GM18867 (cell line): ENCODE measurements at regions not wholly inside any gene's neighbourhood (a gene's known extent, or its start where the extent isn't known, plus 50 kb on each side); places are given as distances from the start of the nearest gene placed in this dataset.
"Not testable (repeated sequence)": the region's sequence is repeated elsewhere in the genome, so short reads cannot be mapped to it uniquely, and the experiment has no call there.

ENCODE experiments used
- ATAC-seq: cut with Tn5 transposase; IDR thresholded peaks from one replicate; pipeline ENCODE4 v1.9.1; 2021; ENCODE audit warnings: mild to moderate bottlenecking, moderate library complexity; ENCODE audit not compliant: unreplicated experiment

DNA sequence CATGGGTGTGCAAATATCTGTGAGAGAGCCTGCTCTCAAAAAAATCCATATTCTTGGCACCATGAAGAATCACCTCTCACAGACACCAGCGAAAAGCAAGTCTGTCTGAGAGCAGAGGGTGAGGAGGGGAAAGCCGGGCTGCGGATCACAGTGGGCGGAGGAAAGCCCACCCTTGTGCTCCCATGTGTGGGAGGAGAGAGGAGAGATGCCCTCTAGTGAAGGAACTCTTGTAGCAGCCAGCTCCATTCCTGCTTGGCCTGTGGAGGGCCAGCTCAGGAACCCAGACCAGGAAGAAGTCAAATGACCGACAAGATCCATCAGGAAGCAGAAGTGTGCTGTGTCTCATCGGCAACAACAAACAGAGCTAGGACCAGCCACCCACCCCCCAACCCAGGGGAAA lies 321.7 kb upstream of the PLGLB1 start:
- ATAC-seq: not testable (repeated sequence)

DNA sequence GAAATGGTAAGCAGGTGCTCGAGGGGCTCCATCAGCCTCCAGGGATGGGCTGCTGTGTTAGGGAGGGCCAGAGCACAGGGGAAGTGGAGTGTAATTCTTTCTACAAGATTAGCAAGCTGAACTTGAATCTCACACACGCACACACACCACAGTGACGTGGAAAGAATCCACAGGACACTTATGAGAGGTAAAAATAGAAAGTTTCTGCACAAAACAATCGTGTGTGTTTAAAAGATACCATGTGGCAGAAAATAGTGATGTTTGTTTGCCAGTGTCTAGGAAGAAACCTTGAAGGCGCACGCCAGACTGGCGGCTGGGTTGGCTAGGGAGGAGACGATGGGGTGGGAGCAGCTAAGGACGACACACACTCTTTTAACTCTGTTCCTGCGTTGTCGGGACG lies 323.6 kb upstream of the PLGLB1 start:
- ATAC-seq: not testable (repeated sequence)

DNA sequence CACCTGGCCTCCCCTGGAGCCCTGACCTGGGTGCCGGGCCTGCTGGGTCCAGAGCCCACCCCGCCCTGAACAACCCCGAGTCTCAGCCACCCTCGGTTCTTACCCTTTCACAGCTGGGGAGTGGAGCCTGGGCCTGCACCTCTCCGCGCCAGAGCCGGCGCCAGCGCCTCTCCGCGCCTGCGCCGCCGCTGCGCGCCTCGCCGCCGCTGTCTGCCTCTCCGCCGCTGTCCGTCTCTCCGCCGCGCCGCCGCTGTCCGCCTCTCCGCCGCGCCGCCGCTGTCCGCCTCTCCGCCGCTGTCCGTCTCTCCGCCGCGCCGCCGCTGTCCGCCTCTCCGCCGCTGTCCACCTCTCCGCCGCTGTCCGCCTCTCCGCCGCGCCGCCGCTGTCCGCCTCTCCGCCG lies 326.9 kb upstream of the PLGLB1 start:
- not testable (repeated sequence) for ATAC-seq

DNA sequence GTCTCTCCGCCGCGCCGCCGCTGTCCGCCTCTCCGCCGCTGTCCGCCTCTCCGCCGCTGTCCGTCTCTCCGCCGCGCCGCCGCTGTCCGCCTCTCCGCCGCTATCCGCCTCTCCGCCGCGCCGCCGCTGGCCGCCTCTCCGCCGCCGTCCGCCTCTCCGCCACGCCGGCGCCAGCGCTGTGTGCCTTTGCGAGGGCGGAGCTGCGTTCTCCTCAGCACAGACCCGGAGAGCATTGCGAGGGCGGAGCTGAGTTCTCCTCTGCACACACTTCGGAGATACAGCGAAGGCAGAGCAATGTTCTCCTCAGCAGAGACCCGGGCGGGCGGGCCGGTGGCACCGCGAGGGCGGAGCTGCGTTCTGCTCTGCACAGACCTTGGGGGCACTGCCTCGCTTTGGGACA lies 327.4 kb upstream of the PLGLB1 start:
- not testable (repeated sequence) for ATAC-seq

DNA sequence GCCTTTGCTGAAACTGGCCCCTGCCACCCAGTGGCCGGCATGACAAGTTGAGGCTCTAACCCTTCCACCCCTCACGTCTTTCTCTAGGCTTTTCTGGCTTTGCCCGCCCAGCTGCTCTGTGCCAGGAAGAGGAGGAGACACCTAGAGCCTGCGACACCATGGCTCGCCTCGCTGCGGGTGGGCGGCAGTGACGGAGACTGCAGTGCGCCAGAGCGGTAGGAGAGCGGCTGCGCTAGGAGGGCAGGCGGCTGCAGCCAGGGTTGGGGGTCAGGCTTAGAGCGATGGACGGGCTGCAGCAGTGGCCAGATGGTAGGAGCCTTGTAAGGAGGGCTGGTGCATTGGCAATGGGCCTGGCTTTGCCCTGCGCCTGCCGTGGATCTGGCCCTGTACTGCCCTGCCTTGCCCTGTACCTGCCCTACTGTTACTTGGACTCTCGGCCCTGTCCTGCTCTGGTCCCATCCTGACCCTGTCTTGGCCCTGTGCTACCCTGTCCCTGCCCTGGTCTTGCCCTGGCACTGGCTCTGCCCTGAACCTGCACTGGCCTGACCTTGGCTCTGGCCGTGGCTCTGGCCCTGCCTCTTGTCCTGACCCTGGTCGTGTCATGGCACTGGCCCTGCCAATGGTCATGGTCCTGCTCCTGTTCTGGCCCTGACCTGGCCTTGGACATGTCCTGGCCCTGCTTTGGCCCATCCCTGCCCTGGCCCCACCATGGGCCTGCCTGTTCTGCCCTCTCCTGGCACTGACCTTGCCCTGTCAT lies 330.7 kb upstream of the PLGLB1 start:
- not testable (repeated sequence) for ATAC-seq

DNA sequence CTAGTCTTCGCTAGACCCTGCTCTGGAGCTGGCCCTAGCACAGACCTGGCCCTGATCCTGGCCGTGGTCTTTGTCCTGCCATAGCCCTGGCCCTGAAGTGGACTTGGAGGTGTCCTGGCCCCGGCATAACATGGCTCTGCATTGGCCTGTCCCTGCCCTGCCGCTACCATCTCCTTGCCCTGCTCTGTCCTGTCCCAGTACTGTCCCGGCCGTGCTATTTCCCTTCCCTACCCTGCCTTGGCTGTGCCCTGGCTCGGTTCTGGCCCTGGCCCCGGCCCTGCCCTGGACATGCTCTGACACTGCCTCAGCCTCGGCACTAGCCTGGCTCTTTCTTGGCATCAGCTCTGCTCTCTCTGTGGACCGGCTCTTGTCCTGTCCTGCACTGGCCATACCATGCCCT lies 331.8 kb upstream of the PLGLB1 start:
- not testable (repeated sequence) for ATAC-seq

DNA sequence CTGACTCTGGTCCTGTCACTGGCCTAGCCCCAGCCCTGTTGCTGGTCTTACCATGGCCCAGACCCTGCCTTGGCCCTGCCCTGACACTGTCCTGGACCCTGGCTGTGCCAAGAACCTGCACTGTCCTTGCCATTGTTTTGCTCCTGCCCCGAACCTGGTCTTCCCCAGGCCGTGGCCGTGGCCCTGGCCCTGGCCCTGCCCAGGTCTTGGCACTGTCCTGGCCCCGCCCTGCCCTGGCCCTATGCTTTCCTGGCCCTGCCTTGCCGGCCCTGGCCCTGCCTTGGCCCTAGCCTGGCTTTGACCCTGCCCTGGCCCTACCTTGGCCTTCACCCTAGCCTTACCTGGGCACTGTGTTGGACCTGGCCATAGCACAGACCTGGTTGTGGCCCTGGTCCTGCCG lies 332.5 kb upstream of the PLGLB1 start:
- not testable (repeated sequence) for ATAC-seq

DNA sequence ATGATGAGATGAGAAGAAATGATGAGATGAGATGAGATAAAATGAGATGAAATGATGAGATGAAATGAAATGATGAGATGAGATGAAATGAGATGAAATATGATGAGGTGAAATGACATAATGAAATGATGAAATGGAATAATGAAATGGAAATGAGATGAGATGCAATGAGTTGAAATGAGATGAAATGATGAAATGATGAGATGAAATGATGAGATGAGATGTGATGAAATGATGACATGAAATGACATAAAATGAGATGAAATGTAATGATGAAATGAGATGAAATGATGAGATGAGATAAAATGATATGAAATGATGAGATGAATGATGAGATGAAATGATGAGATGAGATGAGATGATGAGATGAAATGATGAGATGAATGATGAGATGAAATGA lies 338.6 kb upstream of the PLGLB1 start:
- not testable (repeated sequence) for ATAC-seq

DNA sequence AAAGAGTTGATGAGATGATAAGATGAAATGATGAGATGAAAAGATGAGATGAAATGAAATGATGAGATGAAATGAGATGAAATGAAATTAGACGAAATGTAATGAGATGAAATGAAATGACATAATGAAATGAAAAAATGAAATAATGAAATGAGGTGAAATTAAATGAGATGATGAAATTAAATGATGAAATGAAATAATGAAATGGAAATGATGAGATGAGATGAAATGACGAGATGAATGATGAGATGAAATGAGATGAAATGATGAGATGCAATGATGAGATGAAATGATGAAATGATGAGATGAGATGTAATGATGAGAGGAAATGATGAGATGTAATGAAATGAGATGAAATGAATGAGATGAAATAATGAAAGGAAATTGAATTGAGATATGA lies 339.3 kb upstream of the PLGLB1 start:
- ATAC-seq: not testable (repeated sequence)

DNA sequence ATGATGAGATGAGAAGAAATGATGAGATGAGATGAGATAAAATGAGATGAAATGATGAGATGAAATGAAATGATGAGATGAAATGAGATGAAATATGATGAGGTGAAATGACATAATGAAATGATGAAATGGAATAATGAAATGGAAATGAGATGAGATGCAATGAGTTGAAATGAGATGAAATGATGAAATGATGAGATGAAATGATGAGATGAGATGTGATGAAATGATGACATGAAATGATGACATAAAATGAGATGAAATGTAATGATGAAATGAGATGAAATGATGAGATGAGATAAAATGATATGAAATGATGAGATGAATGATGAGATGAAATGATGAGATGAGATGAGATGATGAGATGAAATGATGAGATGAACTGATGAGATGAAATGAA lies 340.2 kb upstream of the PLGLB1 start:
- ATAC-seq: not testable (repeated sequence)

DNA sequence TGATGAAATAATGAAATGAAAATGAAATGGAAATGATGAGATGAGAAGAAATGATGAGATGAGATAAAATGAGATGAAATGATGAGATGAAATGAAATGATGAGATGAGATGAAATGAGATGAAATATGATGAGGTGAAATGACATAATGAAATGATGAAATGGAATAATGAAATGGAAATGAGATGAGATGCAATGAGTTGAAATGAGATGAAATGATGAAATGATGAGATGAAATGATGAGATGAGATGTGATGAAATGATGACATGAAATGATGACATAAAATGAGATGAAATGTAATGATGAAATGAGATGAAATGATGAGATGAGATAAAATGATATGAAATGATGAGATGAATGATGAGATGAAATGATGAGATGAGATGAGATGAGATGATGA lies 342.7 kb upstream of the PLGLB1 start:
- ATAC-seq: not testable (repeated sequence)

DNA sequence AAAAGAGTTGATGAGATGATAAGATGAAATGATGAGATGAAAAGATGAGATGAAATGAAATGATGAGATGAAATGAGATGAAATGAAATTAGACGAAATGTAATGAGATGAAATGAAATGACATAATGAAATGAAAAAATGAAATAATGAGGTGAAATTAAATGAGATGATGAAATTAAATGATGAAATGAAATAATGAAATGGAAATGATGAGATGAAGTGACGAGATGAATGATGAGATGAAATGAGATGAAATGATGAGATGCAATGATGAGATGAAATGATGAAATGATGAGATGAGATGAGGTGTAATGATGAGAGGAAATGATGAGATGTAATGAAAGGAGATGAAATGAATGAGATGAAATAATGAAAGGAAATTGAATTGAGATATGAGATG lies 343.4 kb upstream of the PLGLB1 start:
- not testable (repeated sequence) for ATAC-seq

DNA sequence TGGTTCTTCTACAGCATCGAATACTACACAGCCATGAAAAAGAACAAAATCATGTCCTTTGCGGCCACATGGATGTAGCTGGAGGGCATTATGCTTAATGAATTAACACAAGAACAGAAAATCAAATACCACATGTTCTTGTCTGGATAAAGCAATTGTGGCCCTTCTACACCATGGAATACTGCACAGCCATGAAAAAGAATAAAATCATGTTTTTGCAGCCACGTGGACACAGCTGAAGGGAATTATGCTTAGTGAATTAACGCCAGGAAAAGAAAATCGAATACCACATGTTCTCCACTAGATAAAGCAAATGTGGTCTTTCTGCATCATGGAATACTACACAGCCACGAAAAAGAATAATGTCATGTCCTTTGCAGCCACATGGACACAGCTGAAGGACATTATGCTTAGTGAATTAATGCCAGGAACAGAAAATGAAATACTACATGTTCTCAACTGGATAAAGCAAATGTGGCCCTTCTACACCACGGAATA lies 361.8 kb upstream of the PLGLB2 start:
- ATAC-seq: not testable (repeated sequence)

DNA sequence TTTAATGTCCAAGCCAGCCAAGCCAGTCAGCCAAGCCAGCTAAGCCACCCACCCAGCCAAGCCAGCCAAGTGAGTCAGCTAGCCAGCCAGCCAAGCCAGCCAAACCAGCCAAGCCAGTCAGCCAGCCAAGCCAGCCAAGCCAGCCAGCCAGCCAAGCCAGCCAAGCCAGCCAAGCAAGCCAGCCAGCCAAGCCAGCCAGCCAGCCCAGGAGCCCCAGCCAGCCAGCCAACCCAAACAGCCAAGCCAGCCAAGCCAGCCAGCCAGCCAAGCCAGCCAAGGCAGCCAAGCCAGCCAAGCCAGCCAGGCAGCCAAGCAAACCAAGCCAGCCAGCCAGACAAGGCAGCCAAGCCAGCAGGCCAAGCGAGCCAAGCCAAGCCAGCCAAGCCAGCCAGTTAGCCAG lies 352.1 kb upstream of the PLGLB2 start:
- ATAC-seq: not testable (repeated sequence)

DNA sequence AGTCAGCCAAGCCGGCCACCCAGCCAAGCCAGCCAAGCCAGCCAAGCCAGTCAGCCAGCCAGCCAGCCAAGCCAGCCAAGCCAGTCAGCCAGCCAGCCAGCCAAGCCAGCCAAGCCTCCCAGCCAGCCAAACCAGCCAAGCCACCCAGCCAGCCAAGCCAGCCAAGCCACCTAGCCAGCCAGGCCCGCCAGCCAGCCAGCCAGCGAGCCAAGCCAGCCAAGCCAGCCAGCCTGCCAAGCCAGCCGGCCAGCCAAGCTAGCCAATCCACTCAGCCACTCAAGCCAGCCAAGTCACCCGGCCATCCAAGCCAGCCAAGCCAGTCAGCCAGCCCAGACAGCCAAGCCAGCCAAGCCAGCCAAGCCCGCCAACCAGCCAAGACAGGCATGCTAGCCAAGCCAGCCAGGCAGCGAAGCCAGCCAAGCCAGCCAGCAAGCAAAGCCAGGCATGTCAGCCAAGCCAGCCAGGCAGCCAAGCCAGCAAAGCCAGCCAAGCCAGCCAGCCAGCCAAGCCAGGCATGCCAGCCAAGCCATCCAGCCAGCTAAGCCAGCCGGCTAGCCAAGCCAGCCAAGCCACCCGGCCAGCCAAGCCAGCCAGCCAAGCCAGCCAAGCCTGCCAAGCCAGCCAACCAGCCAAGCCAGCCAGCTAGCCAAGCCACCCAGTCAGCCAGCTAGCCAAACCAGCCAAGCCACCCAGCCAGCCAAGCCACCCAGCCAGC lies 351.2 kb upstream of the PLGLB2 start:
- not testable (repeated sequence) for ATAC-seq

DNA sequence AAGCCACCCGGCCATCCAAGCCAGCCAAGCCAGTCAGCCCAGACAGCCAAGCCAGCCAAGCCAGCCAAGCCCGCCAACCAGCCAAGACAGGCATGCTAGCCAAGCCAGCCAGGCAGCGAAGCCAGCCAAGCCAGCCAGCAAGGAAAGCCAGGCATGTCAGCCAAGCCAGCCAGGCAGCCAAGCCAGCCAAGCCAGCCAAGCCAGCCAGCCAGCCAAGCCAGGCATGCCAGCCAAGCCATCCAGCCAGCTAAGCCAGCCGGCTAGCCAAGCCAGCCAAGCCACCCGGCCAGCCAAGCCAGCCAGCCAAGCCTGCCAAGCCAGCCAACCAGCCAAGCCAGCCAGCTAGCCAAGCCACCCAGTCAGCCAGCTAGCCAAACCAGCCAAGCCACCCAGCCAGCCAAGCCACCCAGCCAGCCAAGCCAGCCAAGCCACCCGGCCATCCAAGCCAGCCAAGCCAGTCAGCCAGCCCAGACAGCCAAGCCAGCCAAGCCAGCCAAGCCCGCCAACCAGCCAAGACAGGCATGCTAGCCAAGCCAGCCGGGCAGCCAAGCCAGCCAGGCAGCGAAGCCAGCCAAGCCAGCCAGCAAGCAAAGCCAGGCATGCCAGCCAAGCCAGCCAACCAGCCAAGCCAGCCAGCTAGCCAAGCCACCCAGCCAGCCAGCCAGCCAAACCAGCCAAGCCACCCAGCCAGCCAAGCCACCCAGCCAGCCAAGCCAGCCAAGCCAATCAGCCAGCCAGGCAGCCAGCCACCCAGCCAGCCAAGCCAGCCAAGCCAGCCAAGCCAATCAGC lies 350.4 kb upstream of the PLGLB2 start:
- ATAC-seq: not testable (repeated sequence)

DNA sequence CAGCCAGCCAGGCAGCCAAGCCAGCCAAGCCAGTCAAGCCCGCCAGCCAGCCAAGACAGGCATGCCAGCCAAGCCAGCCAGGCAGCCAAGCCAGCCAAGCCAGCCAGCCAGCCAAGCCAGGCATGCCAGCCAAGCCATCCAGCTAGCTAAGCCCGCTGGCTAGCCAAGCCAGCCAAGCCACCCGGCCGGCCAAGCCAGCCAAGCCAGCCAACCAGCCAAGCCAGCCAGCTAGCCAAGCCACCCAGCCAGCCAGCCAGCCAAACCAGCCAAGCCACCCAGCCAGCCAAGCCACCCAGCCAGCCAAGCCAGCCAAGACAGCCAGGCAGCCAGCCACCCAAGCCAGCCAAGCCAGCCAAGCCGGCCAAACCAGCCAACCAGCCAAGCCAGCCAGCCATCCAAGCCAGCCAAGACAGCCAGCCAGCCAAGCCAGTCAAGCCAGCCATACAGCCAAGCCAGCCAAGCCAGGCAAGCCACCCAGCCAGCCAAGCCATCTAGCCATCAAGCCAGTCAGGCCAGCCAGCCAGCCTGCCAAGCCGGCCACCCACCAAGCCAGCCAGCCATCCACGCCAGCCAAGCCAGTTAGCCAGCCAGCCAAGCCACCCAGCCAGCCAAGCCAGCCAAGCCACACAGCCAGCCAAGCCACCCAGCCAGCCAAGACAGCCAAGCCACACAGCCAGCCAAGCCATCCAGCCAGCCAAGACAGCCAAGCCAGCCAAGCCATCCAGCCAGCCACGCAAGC lies 349.2 kb upstream of the PLGLB2 start:
- ATAC-seq: not testable (repeated sequence)

DNA sequence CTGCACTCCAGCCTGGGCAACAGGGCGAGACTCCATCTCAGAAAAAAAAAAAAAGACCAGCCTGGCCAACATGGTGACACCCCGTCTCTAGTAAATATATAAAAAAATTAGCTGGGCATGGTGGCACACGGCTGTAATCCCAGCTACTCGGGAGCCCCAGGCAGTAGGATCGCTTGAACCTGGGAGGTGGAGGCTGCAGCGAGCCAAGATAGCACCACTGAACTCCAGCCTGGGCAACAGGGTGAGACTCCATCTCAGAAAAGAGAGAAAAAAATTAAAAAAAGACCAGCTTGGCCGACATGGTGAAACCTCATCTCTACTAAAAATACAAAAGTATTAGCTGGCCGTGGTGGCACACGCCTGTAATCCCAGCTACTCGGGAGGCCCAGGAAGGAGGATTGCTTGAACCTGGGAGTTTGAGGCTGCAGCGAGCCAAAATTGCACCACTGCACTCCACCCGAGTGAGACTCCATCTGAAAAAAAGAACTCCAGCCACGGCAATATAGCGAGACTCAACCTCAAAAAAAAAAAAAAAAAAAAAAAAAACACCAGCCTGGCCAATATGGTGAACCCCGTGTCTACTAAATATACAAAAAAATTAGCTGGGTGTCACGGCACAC lies 346.1 kb upstream of the PLGLB2 start:
- ATAC-seq: no peak

DNA sequence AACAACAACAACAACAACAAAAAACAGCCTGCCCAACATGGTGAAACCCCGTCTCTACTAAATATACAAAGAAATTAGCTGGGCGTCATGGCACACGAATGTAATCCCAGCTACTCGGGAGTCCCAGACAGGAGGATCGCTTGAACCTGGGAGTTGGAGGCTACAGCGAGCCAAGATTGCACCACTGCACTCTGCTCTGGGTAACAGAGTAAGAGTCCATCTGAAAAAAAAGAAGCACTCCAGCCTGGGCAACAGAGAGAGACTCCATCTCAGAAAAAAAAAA lies 344.1 kb upstream of the PLGLB2 start:
- ATAC-seq: no peak
